ENCODE measurements at regions not wholly inside any gene's neighbourhood (a gene's known extent, or its start where the extent isn't known, plus 50 kb on each side); places are given as distances from the start of the nearest gene placed in this dataset.

DNA sequence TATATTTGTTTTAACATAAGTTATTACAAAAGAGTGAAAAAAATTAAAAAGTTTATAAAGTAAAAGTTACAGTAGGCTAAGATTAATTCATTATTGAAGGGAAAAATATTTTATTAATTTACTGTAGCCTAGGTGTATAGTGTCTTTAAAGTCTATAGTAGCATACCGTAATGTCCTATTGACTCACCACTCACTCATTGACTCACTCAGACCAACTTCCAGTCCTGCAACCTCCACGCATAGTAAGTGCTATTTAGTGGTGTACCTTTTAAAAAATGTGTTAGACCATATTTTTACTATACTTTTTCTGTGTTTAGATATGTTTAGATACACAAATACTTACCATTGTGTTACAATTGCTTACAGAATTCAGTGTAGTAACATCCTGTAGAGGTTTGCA is 841.1 kb downstream of the CENPC start:
- DNase-seq (ENCODE audit: low read depth, low spot score): no peak

DNA sequence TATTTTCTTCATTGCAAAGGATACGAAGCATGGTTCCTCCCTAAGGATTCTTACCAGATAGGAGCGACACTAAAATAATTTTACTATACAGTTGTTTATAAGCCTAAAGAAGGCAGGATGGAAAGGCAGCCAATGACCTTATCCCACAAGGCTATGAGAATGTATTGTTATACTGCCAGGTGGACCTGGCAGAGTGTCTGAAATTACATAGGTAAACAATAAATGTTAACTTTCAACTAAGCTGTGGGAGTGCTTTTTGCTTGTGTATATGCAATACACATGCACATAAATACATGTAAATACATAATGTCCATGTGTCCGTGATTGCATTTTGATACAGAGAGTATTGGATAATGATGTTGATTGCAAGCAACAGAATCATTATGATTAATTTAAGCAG is 850.6 kb downstream of the CENPC start:
- DNase-seq (ENCODE audit: low read depth, low spot score): no peak

GRCh38 chr4:66693694-66694093 is 851.6 kb downstream of the CENPC start:
- DNase-seq (ENCODE audit: low read depth, low spot score): peak; percentile 14

GRCh38 chr4:66691101-66691500 is 854.2 kb downstream of the CENPC start:
- DNase-seq (ENCODE audit: low read depth, low spot score): peak; percentile 5

- no peak for DNase-seq (ENCODE audit: low read depth, low spot score)
Observed at GRCh38 chr4:66688674-66689073, 856.6 kb downstream of the CENPC start.

GRCh38 chr4:66687459-66687858 is 857.8 kb downstream of the CENPC start:
- no peak for DNase-seq (ENCODE audit: low read depth, low spot score)

DNA sequence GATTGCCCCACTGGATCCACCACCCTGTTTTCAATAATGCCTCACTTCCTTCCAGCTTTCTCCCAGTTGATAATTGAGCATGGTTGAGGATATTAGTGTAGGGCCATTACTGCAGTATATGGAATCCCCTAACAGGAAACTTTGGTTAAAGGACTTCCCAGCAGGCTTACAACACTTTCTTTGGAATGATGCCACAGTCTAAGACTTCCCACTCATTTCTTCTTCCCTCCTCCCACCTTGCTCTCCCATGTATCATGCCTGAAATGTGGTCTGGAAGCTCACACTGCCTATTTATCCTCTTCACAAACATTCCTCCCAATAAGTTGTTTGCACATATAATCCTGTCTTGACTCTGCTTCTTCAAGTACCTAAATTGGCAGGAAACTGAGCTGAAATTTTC is 863.3 kb downstream of the CENPC start:
- DNase-seq (ENCODE audit: low read depth, low spot score): no peak

GRCh38 chr4:66667249-66667648 is 878.1 kb downstream of the CENPC start:
- DNase-seq (ENCODE audit: low read depth, low spot score): no peak

DNA sequence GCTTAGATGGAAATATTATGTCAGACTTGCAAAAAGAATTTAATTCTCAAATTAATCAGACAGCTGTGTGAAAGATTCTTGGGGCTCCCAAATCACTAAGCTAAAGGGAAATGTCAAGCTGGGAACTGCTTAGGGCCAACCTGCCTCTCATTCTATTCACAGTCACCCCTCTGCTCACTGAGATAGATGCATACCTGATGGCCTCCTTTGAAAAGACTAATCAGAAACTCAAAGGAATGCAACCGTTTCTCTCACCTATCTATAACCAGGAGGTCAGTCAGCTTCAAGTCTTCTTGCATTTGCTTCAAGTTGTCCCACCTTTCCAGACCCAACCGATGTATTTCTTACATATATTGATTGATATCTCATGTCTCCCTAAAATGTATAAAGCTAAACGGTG is 882.7 kb downstream of the CENPC start:
- DNase-seq (ENCODE audit: low read depth, low spot score): no peak

DNA sequence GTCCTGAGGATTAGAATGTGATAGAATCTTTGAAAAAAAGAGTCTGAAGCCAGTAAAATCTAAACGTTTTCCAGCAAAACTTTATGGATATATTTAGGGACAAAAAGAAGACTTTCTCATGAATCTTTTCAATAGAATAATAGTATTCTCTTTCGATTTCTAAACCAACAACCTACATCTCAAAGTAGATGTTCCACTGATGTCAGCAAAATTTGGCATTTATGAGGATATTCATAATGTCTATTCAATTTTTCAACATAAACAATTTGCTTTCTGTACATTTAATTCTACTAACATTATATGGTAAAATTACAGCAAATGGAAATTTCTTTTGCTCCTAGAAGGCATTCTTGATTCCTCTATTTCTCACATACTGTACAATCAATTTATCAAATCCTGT is 886.5 kb downstream of the CENPC start:
- DNase-seq (ENCODE audit: low read depth, low spot score): no peak

DNA sequence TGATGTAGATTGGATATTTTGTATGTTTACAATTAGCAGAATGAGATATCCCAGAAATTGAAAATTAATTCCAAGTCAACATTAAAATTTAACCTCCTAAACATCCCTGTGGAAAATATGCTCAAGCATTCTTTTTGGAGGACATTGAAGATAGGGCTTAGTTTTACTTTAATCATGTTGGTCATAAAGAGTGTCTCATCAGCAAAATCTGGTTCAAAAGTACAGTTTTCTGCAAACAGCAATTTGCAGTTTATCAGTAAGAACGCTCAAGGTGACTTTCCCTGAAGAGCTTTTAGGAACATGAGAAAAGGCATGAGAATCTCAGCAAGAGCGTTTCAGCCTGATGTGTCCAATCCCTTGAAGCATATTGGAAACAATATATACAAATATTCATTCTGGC is 889.8 kb downstream of the CENPC start:
- no peak for DNase-seq (ENCODE audit: low read depth, low spot score)

- DNase-seq (ENCODE audit: low read depth, low spot score): no peak
Observed at GRCh38 chr4:66653937-66654336, 891.4 kb downstream of the CENPC start.

- DNase-seq (ENCODE audit: low read depth, low spot score): no peak
Observed at GRCh38 chr4:66649236-66649635, 896.1 kb downstream of the CENPC start.

GRCh38 chr4:66647926-66648325 is 897.4 kb downstream of the CENPC start:
- no peak for DNase-seq (ENCODE audit: low read depth, low spot score)

DNA sequence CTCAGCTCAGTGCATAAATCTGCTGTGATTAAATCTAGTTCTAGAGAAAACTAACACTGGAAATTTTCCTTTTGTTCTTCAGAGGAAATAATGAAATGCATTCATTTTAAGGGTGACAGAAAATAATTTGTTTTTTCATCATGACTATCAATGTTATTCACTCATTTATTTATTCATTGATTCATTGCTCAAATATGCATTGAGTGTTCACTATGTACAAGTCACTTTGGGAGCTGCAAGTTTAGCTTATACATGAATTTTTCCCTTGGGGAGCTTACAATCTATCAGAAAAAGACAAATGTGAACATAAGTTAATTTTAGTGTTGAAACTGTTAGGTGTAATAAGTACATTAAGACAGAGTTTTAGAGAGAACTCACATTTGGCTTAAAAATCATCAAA is 897.8 kb downstream of the CENPC start:
- DNase-seq (ENCODE audit: low read depth, low spot score): no peak

GRCh38 chr4:66640233-66640990 is 904.9 kb downstream of the CENPC start:
- DNase-seq (ENCODE audit: low read depth, low spot score): no peak

DNA sequence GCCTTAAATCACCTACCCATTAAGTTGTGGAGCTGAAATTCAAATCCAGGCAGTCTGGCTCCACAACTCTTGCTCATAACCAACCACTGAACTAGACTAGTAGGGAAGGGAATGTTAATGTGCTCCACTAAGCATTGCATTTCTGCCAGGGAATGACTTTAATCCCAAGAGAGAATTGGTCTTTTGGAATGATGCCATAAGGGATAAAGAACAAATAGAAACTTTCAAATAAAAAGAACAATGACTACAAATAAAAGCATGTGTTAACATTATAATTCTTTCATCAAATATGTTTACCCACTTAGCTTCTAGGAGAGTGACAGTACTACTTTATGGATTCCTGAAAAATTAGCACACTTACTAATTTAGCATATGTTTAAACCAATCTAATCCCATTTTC is 905.9 kb downstream of the CENPC start:
- DNase-seq (ENCODE audit: low read depth, low spot score): no peak

DNA sequence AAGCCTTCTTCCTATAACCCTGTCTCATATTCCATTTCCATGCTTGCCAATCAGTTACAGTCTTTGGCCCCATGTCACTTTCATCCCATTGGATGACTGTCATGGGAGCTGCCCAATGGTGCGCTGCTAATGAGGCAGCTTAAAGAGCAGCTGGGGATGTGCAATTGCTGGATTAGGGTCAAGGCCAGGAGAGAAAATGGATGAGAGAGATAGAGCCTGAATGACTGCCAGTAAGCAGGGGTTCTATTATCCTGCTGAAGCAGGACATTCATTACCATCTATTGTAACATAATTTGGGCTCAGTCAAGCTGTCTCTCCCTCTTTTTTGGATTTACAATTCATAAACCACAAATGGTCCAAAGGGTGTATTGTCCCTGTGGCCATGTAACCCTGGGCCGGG is 909.0 kb downstream of the CENPC start:
- DNase-seq (ENCODE audit: low read depth, low spot score): no peak

GRCh38 chr4:66633477-66633876 is 911.8 kb downstream of the CENPC start:
- no peak for DNase-seq (ENCODE audit: low read depth, low spot score)

DNA sequence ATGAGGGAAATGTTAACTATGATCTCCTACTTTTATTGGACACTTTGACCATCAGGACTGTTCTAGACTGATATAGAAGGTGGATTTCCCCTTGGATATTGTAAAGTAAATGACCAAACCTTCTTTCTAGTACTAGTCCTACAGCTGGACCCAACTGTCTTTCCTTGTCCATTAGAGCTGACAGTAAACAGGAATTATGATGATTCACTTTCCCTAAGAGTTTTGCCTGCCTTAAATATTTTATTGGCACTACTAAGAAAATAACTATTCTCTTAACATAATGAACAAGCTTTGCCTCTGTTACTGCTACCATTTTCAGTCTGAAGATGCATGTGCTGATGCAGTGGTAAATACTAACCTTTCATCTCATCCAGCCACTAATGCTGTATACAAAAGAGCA is 915.4 kb downstream of the CENPC start:
- DNase-seq (ENCODE audit: low read depth, low spot score): no peak

DNA sequence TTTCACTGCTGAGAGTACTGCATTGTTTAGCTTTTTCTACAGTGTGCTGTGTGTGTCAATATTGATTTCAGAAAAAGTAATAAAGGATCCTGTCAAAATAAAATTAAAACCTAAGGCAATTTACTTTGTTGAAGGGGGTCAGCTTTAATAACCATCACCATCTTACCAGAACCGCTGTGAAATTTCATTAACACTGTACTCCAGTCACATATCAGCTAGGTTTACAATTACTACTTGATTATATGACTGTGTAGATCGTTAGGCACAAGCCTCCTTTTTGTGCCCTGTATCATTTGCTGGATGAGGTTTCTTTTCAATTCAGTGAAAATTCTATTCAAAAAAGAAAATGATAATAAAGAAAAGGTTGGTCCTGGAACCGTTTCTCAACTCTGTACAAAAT is 917.2 kb downstream of the CENPC start:
- DNase-seq (ENCODE audit: low read depth, low spot score): no peak

DNA sequence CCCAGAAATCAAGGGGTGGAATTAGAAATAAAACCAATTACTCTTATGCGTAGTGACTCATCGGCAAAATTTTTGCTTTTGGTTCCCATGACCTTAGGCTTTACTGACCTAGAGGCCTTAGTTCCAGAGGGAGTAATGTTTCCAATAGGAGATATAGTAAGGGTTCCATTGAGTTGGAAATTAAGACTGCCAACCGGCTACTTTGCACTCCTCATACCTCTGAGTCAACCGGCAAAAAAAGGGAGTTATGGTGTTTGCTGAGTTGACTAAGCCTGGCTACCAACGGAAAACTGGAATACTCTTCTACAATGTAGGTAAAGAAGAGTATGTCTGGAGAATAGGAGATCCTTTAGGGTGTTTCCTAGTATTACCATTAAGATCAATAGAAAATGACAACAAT is 919.8 kb downstream of the CENPC start:
- DNase-seq (ENCODE audit: low read depth, low spot score): no peak

DNA sequence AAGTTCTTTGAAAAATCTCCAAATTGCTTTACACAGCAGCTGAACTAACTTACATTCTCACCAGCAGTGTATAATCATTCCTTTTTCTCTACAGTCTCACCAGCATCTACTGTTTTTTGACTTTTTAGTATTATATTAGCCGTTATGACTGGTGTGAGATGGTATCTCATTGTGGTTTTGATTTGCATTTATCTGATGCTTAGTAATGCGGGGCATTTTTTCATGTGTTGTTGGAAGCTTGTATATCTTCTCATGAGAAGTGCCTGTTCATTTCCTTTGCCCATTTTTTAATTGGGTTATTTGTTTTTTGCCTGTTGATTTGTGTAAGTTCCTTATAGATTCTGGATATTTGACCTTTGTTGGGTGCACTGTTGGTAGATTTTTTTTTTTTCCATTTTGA is 931.7 kb downstream of the CENPC start:
- DNase-seq (ENCODE audit: low read depth, low spot score): no peak

GRCh38 chr4:66609014-66609413 is 936.3 kb downstream of the CENPC start:
- DNase-seq (ENCODE audit: low read depth, low spot score): no peak
